Astrocyte of the cerebellum (primary cell): ENCODE measurements at regions not wholly inside any gene's neighbourhood (a gene's known extent, or its start where the extent isn't known, plus 50 kb on each side); places are given as distances from the start of the nearest gene placed in this dataset.

Experiments
- DNase-seq: peaks from one replicate; pipeline ENCODE4 v3.0.0-alpha.2; 2011; ENCODE audit warnings: low read depth
- H3K4me3 ChIP-seq: 2 replicates; pipeline ENCODE4 v1.5.1; 2011; ENCODE audit warnings: mild to moderate bottlenecking, low read depth, low read length, moderate library complexity
- CTCF ChIP-seq: IDR thresholded peaks from 2 replicates; pipeline ENCODE4 v1.5.1; 2012; ENCODE audit warnings: low read length, low read depth, moderate library complexity, mild to moderate bottlenecking; ENCODE audit errors: missing control alignments
- in situ Hi-C: cut with HindIII; loops from 2 replicates; pipeline ENCODE4 v1.10.0; 2017; ENCODE audit warnings: low sequenced_read_pairs

GRCh38 chr3:168973897-168974296 is 689.6 kb downstream of the MECOM start:
- no peak for DNase-seq

GRCh38 chr3:168973206-168973605 is 690.3 kb downstream of the MECOM start:
- TF ChIP-seq CTCF = no peak
- in situ Hi-C loops = no loop called here
- no peak overlapping the region for H3K4me3 ChIP-seq
- no peak for DNase-seq

More at GRCh38 chr3:168973897-168974296, 689.6 kb downstream of the MECOM start:
- in situ Hi-C loops = no loop called here
- no peak for TF ChIP-seq CTCF
- H3K4me3 ChIP-seq = no peak overlapping the region

- TF ChIP-seq CTCF = no peak
- no peak for DNase-seq
- in situ Hi-C loops = no loop called here
- no peak overlapping the region for H3K4me3 ChIP-seq
Observed at GRCh38 chr3:168968609-168969008, 694.9 kb downstream of the MECOM start.

GRCh38 chr3:168964736-168965135 is 698.8 kb downstream of the MECOM start:
- in situ Hi-C loops = no loop called here
- no peak for DNase-seq
- no peak overlapping the region for H3K4me3 ChIP-seq
- TF ChIP-seq CTCF = no peak

- no peak for DNase-seq
- H3K4me3 ChIP-seq = no peak overlapping the region
- in situ Hi-C loops = no loop called here
- TF ChIP-seq CTCF = no peak
Observed at GRCh38 chr3:168961271-168961670, 702.2 kb downstream of the MECOM start.

- DNase-seq = no peak
Observed at GRCh38 chr3:168959731-168960130, 703.8 kb downstream of the MECOM start.

More at GRCh38 chr3:168959731-168960130, 703.8 kb downstream of the MECOM start:
- no peak for TF ChIP-seq CTCF
- in situ Hi-C loops = no loop called here
- H3K4me3 ChIP-seq = no peak overlapping the region
